DOHH2 (cell line): ENCODE measurements at regions not wholly inside any gene's neighbourhood (a gene's known extent, or its start where the extent isn't known, plus 50 kb on each side); places are given as distances from the start of the nearest gene placed in this dataset.

Source experiments
- CTCF ChIP-seq: fragments of 200-600 bp; sonication (generic); IDR thresholded peaks from one replicate; pipeline ENCODE4 v1.5.1; 2014; ENCODE audit warnings: antibody characterized with exemption, mild to moderate bottlenecking, low read depth, low read length; ENCODE audit not compliant: poor library complexity, severe bottlenecking
- EZH2phosphoT487 ChIP-seq: fragments of 200-600 bp; sonication (generic); IDR thresholded peaks from 2 replicates; pipeline ENCODE4 v1.6.1; 2017; ENCODE audit warnings: borderline replicate concordance, mild to moderate bottlenecking, antibody characterized with exemption, low read length, moderate library complexity, mixed read lengths

- TF ChIP-seq CTCF (no peak), EZH2phosphoT487 (no peak)
These were observed 66.2 kb upstream of the TPM1 start for GRCh38 chr15:62976301-62976881.
